ENCODE measurements at regions not wholly inside any gene's neighbourhood (a gene's known extent, or its start where the extent isn't known, plus 50 kb on each side); places are given as distances from the start of the nearest gene placed in this dataset.

DNA sequence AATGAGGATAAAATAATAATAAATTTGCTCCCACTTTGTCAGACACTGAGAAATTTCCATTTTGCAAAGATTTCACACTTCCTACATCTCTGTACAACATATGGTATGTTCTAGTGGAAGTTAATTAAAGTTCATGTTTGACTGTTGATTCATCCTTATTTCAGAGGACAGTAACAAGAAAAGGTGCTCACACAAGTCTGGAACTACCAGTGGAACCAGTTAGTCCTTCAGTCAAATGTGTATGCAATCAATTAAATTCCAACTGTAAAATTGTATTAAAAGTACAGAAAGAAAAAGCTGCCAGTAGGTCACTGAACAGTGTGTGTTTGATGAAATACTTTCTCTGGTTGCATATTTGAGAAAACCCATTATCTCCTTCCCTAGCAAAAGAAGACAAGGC, 496.0 kb upstream of the PKN2 start:
- H2AK5ac ChIP-seq (ENCODE audit: low read depth, low read length), result no peak overlapping the region
- no peak overlapping the region for H2BK12ac ChIP-seq (ENCODE audit: low read length)
- no peaks in the 10 kb centered on the region for H3K79me1 ChIP-seq (ENCODE audit: low read depth, low read length)
- H2BK5ac ChIP-seq (ENCODE audit: low read length), result no peak overlapping the region
- no peak overlapping the region for H3K23ac ChIP-seq (ENCODE audit: low read depth, low read length, poor library complexity)
- no peak overlapping the region for H3K4me3 ChIP-seq (ENCODE audit: low read length in 2 of 2)
- no peak overlapping the region for H3K9ac ChIP-seq (ENCODE audit: low read depth, low read length, poor library complexity)
- H4K8ac ChIP-seq (ENCODE audit: low read depth, low read length), result no peak overlapping the region
- H3K36me3 ChIP-seq (replicated peaks in 1 of 2; ENCODE audit: control insufficient read depth in 2 of 2, insufficient read depth in 2 of 2, low read length in 2 of 2), result no peaks in the 10 kb centered on the region
- H3K27ac ChIP-seq (replicated peaks; ENCODE audit: low read length), result no peak overlapping the region
- no peaks in the 10 kb centered on the region for H3K27me3 ChIP-seq (ENCODE audit: control insufficient read depth in 3 of 3, insufficient read depth in 3 of 3, low read depth in 1 of 3, low read length in 3 of 3)
- no peak overlapping the region for H2BK120ac ChIP-seq (ENCODE audit: low read depth, low read length)
- H4K91ac ChIP-seq (ENCODE audit: low read depth, low read length, poor library complexity), result no peak overlapping the region
- H2BK15ac ChIP-seq (ENCODE audit: low read length), result no peak overlapping the region
- no peak overlapping the region for H3K4me2 ChIP-seq (ENCODE audit: insufficient read depth, low read length, poor library complexity, severe bottlenecking)
- H3K14ac ChIP-seq (ENCODE audit: low read length), result no peak overlapping the region
- DNase-seq (ENCODE audit: low spot score), result no peak
- no peaks in the 10 kb centered on the region for H3K4me1 ChIP-seq (ENCODE audit: control insufficient read depth in 2 of 2, insufficient read depth in 1 of 2, low read depth in 1 of 2, low read length in 2 of 2)
- no peak overlapping the region for H3K4ac ChIP-seq (ENCODE audit: low read length)
- H2AFZ ChIP-seq (ENCODE audit: low read length), result no peak overlapping the region
- no peaks in the 10 kb centered on the region for H3K9me3 ChIP-seq (replicated peaks in 1 of 2; ENCODE audit: control insufficient read depth in 2 of 2, insufficient read depth in 1 of 2, low read depth in 1 of 2, low read length in 2 of 2)
- no peak overlapping the region for H3K18ac ChIP-seq (ENCODE audit: low read length)

DNA sequence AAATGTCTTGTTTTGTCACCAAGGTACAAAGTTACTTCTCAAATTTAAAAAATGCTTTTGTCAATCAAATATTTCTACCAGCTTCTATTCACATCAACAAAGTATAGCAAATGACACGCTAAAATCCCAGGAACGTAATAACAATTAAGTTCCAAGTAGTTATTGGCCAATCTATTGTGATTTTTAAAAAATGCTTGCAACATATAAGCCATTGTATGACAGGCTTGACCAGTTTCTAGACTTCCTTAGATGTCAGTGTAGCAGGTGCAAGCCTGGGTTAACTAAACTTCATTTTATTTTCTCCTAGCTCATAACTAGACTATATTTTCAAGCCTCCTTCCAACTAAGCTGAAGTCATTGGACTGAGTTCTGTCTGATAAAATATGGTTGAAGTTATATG, 494.5 kb upstream of the PKN2 start:
- H2AK5ac ChIP-seq (ENCODE audit: low read depth, low read length), result no peak overlapping the region
- no peak for DNase-seq (ENCODE audit: low spot score)
- no peak overlapping the region for H4K8ac ChIP-seq (ENCODE audit: low read depth, low read length)
- no peak overlapping the region for H3K4me2 ChIP-seq (ENCODE audit: insufficient read depth, low read length, poor library complexity, severe bottlenecking)
- no peaks in the 10 kb centered on the region for H3K36me3 ChIP-seq (replicated peaks in 1 of 2; ENCODE audit: control insufficient read depth in 2 of 2, insufficient read depth in 2 of 2, low read length in 2 of 2)
- no peak overlapping the region for H4K91ac ChIP-seq (ENCODE audit: low read depth, low read length, poor library complexity)
- no peaks in the 10 kb centered on the region for H3K79me1 ChIP-seq (ENCODE audit: low read depth, low read length)
- no peak overlapping the region for H3K18ac ChIP-seq (ENCODE audit: low read length)
- no peak overlapping the region for H2BK12ac ChIP-seq (ENCODE audit: low read length)
- H3K23ac ChIP-seq (ENCODE audit: low read depth, low read length, poor library complexity), result no peak overlapping the region
- no peak overlapping the region for H2AFZ ChIP-seq (ENCODE audit: low read length)
- WGBS, 2 donors (ENCODE audit: extremely low coverage in 2 of 2, insufficient read length in 2 of 2, insufficient replicate concordance in 1 of 2), result no CpG with 5 or more reads among the region's 2 CpGs
- H2BK15ac ChIP-seq (ENCODE audit: low read length), result no peak overlapping the region
- H3K27ac ChIP-seq (replicated peaks; ENCODE audit: low read length), result no peak overlapping the region
- H3K14ac ChIP-seq (ENCODE audit: low read length), result no peak overlapping the region
- H3K9me3 ChIP-seq (replicated peaks in 1 of 2; ENCODE audit: control insufficient read depth in 2 of 2, insufficient read depth in 1 of 2, low read depth in 1 of 2, low read length in 2 of 2), result no peaks in the 10 kb centered on the region
- no peak overlapping the region for H3K4ac ChIP-seq (ENCODE audit: low read length)
- no peak overlapping the region for H3K4me3 ChIP-seq (ENCODE audit: low read length in 2 of 2)
- H3K4me1 ChIP-seq (ENCODE audit: control insufficient read depth in 2 of 2, insufficient read depth in 1 of 2, low read depth in 1 of 2, low read length in 2 of 2), result no peaks in the 10 kb centered on the region
- H3K9ac ChIP-seq (ENCODE audit: low read depth, low read length, poor library complexity), result no peak overlapping the region
- no peak overlapping the region for H2BK120ac ChIP-seq (ENCODE audit: low read depth, low read length)
- no peaks in the 10 kb centered on the region for H3K27me3 ChIP-seq (ENCODE audit: control insufficient read depth in 3 of 3, insufficient read depth in 3 of 3, low read depth in 1 of 3, low read length in 3 of 3)
- no peak overlapping the region for H2BK5ac ChIP-seq (ENCODE audit: low read length)

DNA sequence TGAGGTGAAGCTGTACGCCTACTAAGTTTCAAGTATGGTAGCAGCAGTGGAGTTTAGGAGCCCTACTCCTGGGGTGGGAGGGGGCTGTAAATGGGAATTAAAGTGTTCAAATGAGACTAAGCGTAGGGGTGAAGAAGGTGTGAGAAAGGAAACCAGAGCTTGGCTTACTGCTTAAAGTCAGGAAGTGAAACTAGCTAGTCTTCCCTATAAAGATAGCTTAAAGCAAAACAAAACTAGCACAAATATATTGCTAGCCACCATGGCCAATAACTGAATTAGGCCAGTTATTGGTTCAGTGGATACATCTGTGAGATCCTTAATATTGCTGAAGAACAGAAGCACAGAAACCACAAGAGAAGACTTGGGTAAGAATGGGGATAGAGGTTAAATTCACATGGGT, 492.2 kb upstream of the PKN2 start:
- no peak overlapping the region for H3K9ac ChIP-seq (ENCODE audit: low read depth, low read length, poor library complexity)
- no peaks in the 10 kb centered on the region for H3K4me1 ChIP-seq (ENCODE audit: control insufficient read depth in 2 of 2, insufficient read depth in 1 of 2, low read depth in 1 of 2, low read length in 2 of 2)

DNA sequence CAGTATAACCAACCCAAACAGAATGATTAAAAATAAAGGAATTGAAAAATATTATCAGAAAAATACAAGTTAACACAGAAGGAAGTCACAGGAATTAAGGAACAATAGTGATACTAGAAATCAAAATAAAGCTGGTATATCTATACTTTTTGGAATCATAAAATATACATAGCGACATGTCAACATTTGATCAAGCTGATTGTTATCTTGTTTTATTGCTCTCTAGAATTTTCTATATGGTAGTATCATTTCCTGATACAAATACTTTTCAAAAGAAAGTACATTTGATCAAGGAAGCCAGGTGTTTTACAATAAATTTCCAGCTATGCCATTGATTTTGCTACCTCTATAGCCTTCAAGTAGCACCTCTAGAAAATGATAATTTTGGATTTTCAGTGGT, 489.5 kb upstream of the PKN2 start:
- H2BK15ac ChIP-seq (ENCODE audit: low read length), result no peak overlapping the region
- WGBS, 2 donors (ENCODE audit: extremely low coverage in 2 of 2, insufficient read length in 2 of 2, insufficient replicate concordance in 1 of 2), result no CpG with 5 or more reads among the region's 1 CpG
- H4K8ac ChIP-seq (ENCODE audit: low read depth, low read length), result no peak overlapping the region
- no peak overlapping the region for H3K9ac ChIP-seq (ENCODE audit: low read depth, low read length, poor library complexity)
- H3K18ac ChIP-seq (ENCODE audit: low read length), result no peak overlapping the region
- H3K4me1 ChIP-seq (ENCODE audit: control insufficient read depth in 2 of 2, insufficient read depth in 1 of 2, low read depth in 1 of 2, low read length in 2 of 2), result no peaks in the 10 kb centered on the region
- H3K9me3 ChIP-seq (replicated peaks in 1 of 2; ENCODE audit: control insufficient read depth in 2 of 2, insufficient read depth in 1 of 2, low read depth in 1 of 2, low read length in 2 of 2), result no peaks in the 10 kb centered on the region
- no peak overlapping the region for H3K14ac ChIP-seq (ENCODE audit: low read length)
- no peak overlapping the region for H3K4ac ChIP-seq (ENCODE audit: low read length)
- H3K79me1 ChIP-seq (ENCODE audit: low read depth, low read length), result no peaks in the 10 kb centered on the region
- H3K36me3 ChIP-seq (replicated peaks in 1 of 2; ENCODE audit: control insufficient read depth in 2 of 2, insufficient read depth in 2 of 2, low read length in 2 of 2), result no peaks in the 10 kb centered on the region
- H3K4me2 ChIP-seq (ENCODE audit: insufficient read depth, low read length, poor library complexity, severe bottlenecking), result no peak overlapping the region
- no peak overlapping the region for H2AK5ac ChIP-seq (ENCODE audit: low read depth, low read length)
- no peak overlapping the region for H2BK120ac ChIP-seq (ENCODE audit: low read depth, low read length)
- H3K23ac ChIP-seq (ENCODE audit: low read depth, low read length, poor library complexity), result no peak overlapping the region
- no peak overlapping the region for H2BK12ac ChIP-seq (ENCODE audit: low read length)
- no peaks in the 10 kb centered on the region for H3K27me3 ChIP-seq (ENCODE audit: control insufficient read depth in 3 of 3, insufficient read depth in 3 of 3, low read depth in 1 of 3, low read length in 3 of 3)
- no peak overlapping the region for H2BK5ac ChIP-seq (ENCODE audit: low read length)
- no peak overlapping the region for H4K91ac ChIP-seq (ENCODE audit: low read depth, low read length, poor library complexity)
- no peak overlapping the region for H3K4me3 ChIP-seq (ENCODE audit: low read length in 2 of 2)
- DNase-seq (ENCODE audit: low spot score), result no peak
- no peak overlapping the region for H3K27ac ChIP-seq (replicated peaks; ENCODE audit: low read length)
- no peak overlapping the region for H2AFZ ChIP-seq (ENCODE audit: low read length)

More for the DNA sequence above, 492.2 kb upstream of the PKN2 start:
- H4K91ac ChIP-seq (ENCODE audit: low read depth, low read length, poor library complexity), result no peak overlapping the region
- no peak overlapping the region for H3K23ac ChIP-seq (ENCODE audit: low read depth, low read length, poor library complexity)
- no peaks in the 10 kb centered on the region for H3K79me1 ChIP-seq (ENCODE audit: low read depth, low read length)
- DNase-seq (ENCODE audit: low spot score), result no peak
- H3K27me3 ChIP-seq (ENCODE audit: control insufficient read depth in 3 of 3, insufficient read depth in 3 of 3, low read depth in 1 of 3, low read length in 3 of 3), result no peaks in the 10 kb centered on the region
- WGBS, 2 donors (ENCODE audit: extremely low coverage in 2 of 2, insufficient read length in 2 of 2, insufficient replicate concordance in 1 of 2), result no CpG with 5 or more reads among the region's 2 CpGs
- no peak overlapping the region for H4K8ac ChIP-seq (ENCODE audit: low read depth, low read length)
- no peak overlapping the region for H2AK5ac ChIP-seq (ENCODE audit: low read depth, low read length)
- H3K14ac ChIP-seq (ENCODE audit: low read length), result no peak overlapping the region
- H3K4me3 ChIP-seq (ENCODE audit: low read length in 2 of 2), result no peak overlapping the region
- H3K9me3 ChIP-seq (replicated peaks in 1 of 2; ENCODE audit: control insufficient read depth in 2 of 2, insufficient read depth in 1 of 2, low read depth in 1 of 2, low read length in 2 of 2), result no peaks in the 10 kb centered on the region
- H3K18ac ChIP-seq (ENCODE audit: low read length), result no peak overlapping the region
- H2BK5ac ChIP-seq (ENCODE audit: low read length), result no peak overlapping the region
- H2BK15ac ChIP-seq (ENCODE audit: low read length), result no peak overlapping the region
- H2AFZ ChIP-seq (ENCODE audit: low read length), result no peak overlapping the region
- H3K36me3 ChIP-seq (replicated peaks in 1 of 2; ENCODE audit: control insufficient read depth in 2 of 2, insufficient read depth in 2 of 2, low read length in 2 of 2), result no peaks in the 10 kb centered on the region
- H3K4ac ChIP-seq (ENCODE audit: low read length), result no peak overlapping the region
- peak overlapping the region; percentile 60 for H2BK12ac ChIP-seq (ENCODE audit: low read length)
- H3K4me2 ChIP-seq (ENCODE audit: insufficient read depth, low read length, poor library complexity, severe bottlenecking), result no peak overlapping the region
- no peak overlapping the region for H3K27ac ChIP-seq (replicated peaks; ENCODE audit: low read length)
- no peak overlapping the region for H2BK120ac ChIP-seq (ENCODE audit: low read depth, low read length)
